ENCODE measurements at regions not wholly inside any gene's neighbourhood (a gene's known extent, or its start where the extent isn't known, plus 50 kb on each side); places are given as distances from the start of the nearest gene placed in this dataset.
"Not testable (repeated sequence)": the region's sequence is repeated elsewhere in the genome, so short reads cannot be mapped to it uniquely, and the experiment has no call there.

- not testable (repeated sequence) for DNase-seq (ENCODE audit: low read depth)
Observed at GRCh38 chr5:158446761-158447160, 587.8 kb upstream of the CLINT1 start.

- DNase-seq (ENCODE audit: low read depth): not testable (repeated sequence)
Observed at GRCh38 chr5:158439204-158439603, 580.3 kb upstream of the CLINT1 start.

- no peak for DNase-seq (ENCODE audit: low read depth)
Observed at GRCh38 chr5:158436271-158437065, 577.5 kb upstream of the CLINT1 start.

- no peak for DNase-seq (ENCODE audit: low read depth)
Observed at GRCh38 chr5:158435161-158435616, 576.2 kb upstream of the CLINT1 start.

GRCh38 chr5:158434749-158435148 is 575.8 kb upstream of the CLINT1 start:
- no peak for DNase-seq (ENCODE audit: low read depth)

- DNase-seq (ENCODE audit: low read depth): no peak
Observed at GRCh38 chr5:158433634-158434033, 574.7 kb upstream of the CLINT1 start.

- DNase-seq (ENCODE audit: low read depth): peak; percentile 72
Observed at GRCh38 chr5:158431369-158432029, 572.6 kb upstream of the CLINT1 start.

GRCh38 chr5:158430798-158431167 is 571.8 kb upstream of the CLINT1 start:
- no peak for DNase-seq (ENCODE audit: low read depth)

GRCh38 chr5:158430166-158430797 is 571.3 kb upstream of the CLINT1 start:
- no peak for DNase-seq (ENCODE audit: low read depth)

- no peak for DNase-seq (ENCODE audit: low read depth)
Observed at GRCh38 chr5:158429564-158429963, 570.6 kb upstream of the CLINT1 start.

- peak; percentile 62 for DNase-seq (ENCODE audit: low read depth)
Observed at GRCh38 chr5:158423623-158424200, 564.8 kb upstream of the CLINT1 start.

GRCh38 chr5:158422653-158423515 is 563.9 kb upstream of the CLINT1 start:
- DNase-seq (ENCODE audit: low read depth): no peak

- no peak for DNase-seq (ENCODE audit: low read depth)
Observed at GRCh38 chr5:158421319-158421718, 562.4 kb upstream of the CLINT1 start.

GRCh38 chr5:158419186-158419585 is 560.2 kb upstream of the CLINT1 start:
- no peak for DNase-seq (ENCODE audit: low read depth)

- peak; percentile 33 for DNase-seq (ENCODE audit: low read depth)
Observed at GRCh38 chr5:158414780-158415179, 555.8 kb upstream of the CLINT1 start.

GRCh38 chr5:158414333-158414762 is 555.4 kb upstream of the CLINT1 start:
- no peak for DNase-seq (ENCODE audit: low read depth)

- DNase-seq (ENCODE audit: low read depth): no peak
Observed at GRCh38 chr5:158413122-158413680, 554.3 kb upstream of the CLINT1 start.

- no peak for DNase-seq (ENCODE audit: low read depth)
Observed at GRCh38 chr5:158410976-158411375, 552.0 kb upstream of the CLINT1 start.

- DNase-seq (ENCODE audit: low read depth): no peak
Observed at GRCh38 chr5:158409507-158409906, 550.6 kb upstream of the CLINT1 start.

- no peak for DNase-seq (ENCODE audit: low read depth)
Observed at GRCh38 chr5:158407824-158408195, 548.9 kb upstream of the CLINT1 start.
